A673 (cell line): ENCODE measurements at regions not wholly inside any gene's neighbourhood (a gene's known extent, or its start where the extent isn't known, plus 50 kb on each side); places are given as distances from the start of the nearest gene placed in this dataset.

Source experiments
- BruUV-seq: library from RNA; stranded (reverse); fragments of 400-500 nt; replicated peaks from 2 replicates; lab custom pipeline; 2021; lab: Mats Ljungman, UMichigan
- CTCF ChIA-PET: fragments of 300-600 bp; sonication (Branson Sonifier 250); formaldehyde crosslinking; loops from one replicate; lab custom pipeline; 2022; ENCODE audit warnings: antibody characterized with exemption; lab: Charles Lee
- POLR2A ChIA-PET: fragments of 300-600 bp; sonication (Branson Sonifier 250); formaldehyde crosslinking; loops from one replicate; lab custom pipeline; 2022; ENCODE audit warnings: antibody characterized with exemption; ENCODE audit not compliant: low non-redundant PET; lab: Charles Lee
- DNase-seq: peaks from one replicate; pipeline ENCODE4 v3.0.0-alpha.2; 2015; ENCODE audit warnings: low spot score
- H3K27ac ChIP-seq: fragments of 200-600 bp; sonication (generic); 2 replicates; pipeline ENCODE4 v1.5.1; 2016; ENCODE audit warnings: mixed run types, low read depth, mild to moderate bottlenecking, mixed read lengths, antibody characterized with exemption, low read length; ENCODE audit not compliant: poor library complexity, severe bottlenecking
- H3K27me3 ChIP-seq: fragments of 200-600 bp; sonication (generic); replicated peaks from 2 replicates; pipeline ENCODE4 v1.6.1; 2017; ENCODE audit warnings: mixed run types, low read depth, mild to moderate bottlenecking, mixed read lengths, antibody characterized with exemption, low read length; ENCODE audit not compliant: insufficient read depth, poor library complexity
- H3K36me3 ChIP-seq: fragments of 200-600 bp; sonication (generic); 2 replicates; pipeline ENCODE4 v1.6.1; 2016; ENCODE audit warnings: mixed run types, mild to moderate bottlenecking, mixed read lengths, antibody characterized with exemption, low read length; ENCODE audit not compliant: insufficient read depth, poor library complexity, severe bottlenecking
- H3K4me1 ChIP-seq: fragments of 200-600 bp; sonication (generic); 2 replicates; pipeline ENCODE4 v1.6.1; 2017; ENCODE audit warnings: mixed run types, mild to moderate bottlenecking, mixed read lengths, antibody characterized with exemption, low read length; ENCODE audit not compliant: insufficient read depth, poor library complexity, severe bottlenecking
- H3K4me3 ChIP-seq: fragments of 200-600 bp; sonication (generic); 2 replicates; pipeline ENCODE4 v1.5.1; 2016; ENCODE audit warnings: low read depth, mixed run types, mild to moderate bottlenecking, mixed read lengths, low read length; ENCODE audit not compliant: poor library complexity, severe bottlenecking
- H3K9me3 ChIP-seq: fragments of 200-600 bp; sonication (generic); 2 replicates; pipeline ENCODE4 v1.6.1; 2016; ENCODE audit warnings: mixed run types, low read depth, mild to moderate bottlenecking, mixed read lengths, antibody characterized with exemption, low read length; ENCODE audit not compliant: poor library complexity, severe bottlenecking
- CTCF ChIP-seq: fragments of 300-800, 200-600 bp; sonication (generic); conservative IDR thresholded peaks from 2 replicates; pipeline ENCODE4 v1.5.1; 2017; ENCODE audit warnings: low read depth, mild to moderate bottlenecking, antibody characterized with exemption, low read length, moderate library complexity, mixed read lengths
- EZH2 ChIP-seq: fragments of 200-600 bp; sonication (generic); IDR thresholded peaks from 2 replicates; pipeline ENCODE4 v1.6.1; 2017; ENCODE audit warnings: borderline replicate concordance, low read depth, mild to moderate bottlenecking, mixed read lengths, antibody characterized with exemption, low read length; ENCODE audit not compliant: poor library complexity, severe bottlenecking
- intact Hi-C: fragments of 100-400 bp; cut with micrococcal nuclease; formaldehyde crosslinking; loops from one replicate; pipeline ENCODE4 v1.10.0; 2022; ENCODE audit not compliant: unreplicated experiment

- no peaks in the 10 kb centered on the region for H3K9me3 ChIP-seq
- ChIA-PET POLR2A (no interaction called here), CTCF (no interaction called here)
- TF ChIP-seq CTCF (no peak), EZH2 (no peak)
- H3K27me3 ChIP-seq = no peaks in the 10 kb centered on the region
- DNase-seq = no peak
- H3K36me3 ChIP-seq = no peaks in the 10 kb centered on the region
- no peaks in the 10 kb centered on the region for H3K4me1 ChIP-seq
- no peak overlapping the region for H3K27ac ChIP-seq
- intact Hi-C loops = no loop called here
- no TSS peak for BruUV-seq
- no peak overlapping the region for H3K4me3 ChIP-seq
These were observed 101.5 kb upstream of the ZNF644 start for GRCh38 chr1:91123319-91123718.

- DNase-seq = no peak
- Histone ChIP-seq H3K9me3 (no peaks in the 10 kb centered on the region), H3K27ac (no peak overlapping the region), H3K4me3 (no peak overlapping the region), H3K27me3 (no peaks in the 10 kb centered on the region), H3K36me3 (no peaks in the 10 kb centered on the region), H3K4me1 (no peaks in the 10 kb centered on the region)
- CTCF ChIA-PET = no interaction called here
- TF ChIP-seq EZH2 (no peak), CTCF (no peak)
- intact Hi-C loops = no loop called here
- POLR2A ChIA-PET = no interaction called here
- no TSS peak for BruUV-seq
These were observed 100.4 kb upstream of the ZNF644 start for GRCh38 chr1:91122106-91122717.

GRCh38 chr1:91121366-91121765 is 99.5 kb upstream of the ZNF644 start:
- no peak for TF ChIP-seq EZH2
- TF ChIP-seq CTCF = no peak
- ChIA-PET POLR2A (no interaction called here), CTCF (no interaction called here)
- Histone ChIP-seq H3K27me3 (no peaks in the 10 kb centered on the region), H3K36me3 (no peaks in the 10 kb centered on the region), H3K9me3 (no peaks in the 10 kb centered on the region), H3K4me1 (no peaks in the 10 kb centered on the region), H3K4me3 (no peak overlapping the region), H3K27ac (no peak overlapping the region)
- intact Hi-C loops = no loop called here
- no peak for DNase-seq
- no TSS peak for BruUV-seq
